Inflammatory macrophage treated with lipopolysaccharide for 4 hours (primary cell): ENCODE measurements at regions not wholly inside any gene's neighbourhood (a gene's known extent, or its start where the extent isn't known, plus 50 kb on each side); places are given as distances from the start of the nearest gene placed in this dataset.

Experiments used
- DNase-seq: peaks from one replicate; pipeline ENCODE4 v3.0.0-alpha.2; 2020

DNA sequence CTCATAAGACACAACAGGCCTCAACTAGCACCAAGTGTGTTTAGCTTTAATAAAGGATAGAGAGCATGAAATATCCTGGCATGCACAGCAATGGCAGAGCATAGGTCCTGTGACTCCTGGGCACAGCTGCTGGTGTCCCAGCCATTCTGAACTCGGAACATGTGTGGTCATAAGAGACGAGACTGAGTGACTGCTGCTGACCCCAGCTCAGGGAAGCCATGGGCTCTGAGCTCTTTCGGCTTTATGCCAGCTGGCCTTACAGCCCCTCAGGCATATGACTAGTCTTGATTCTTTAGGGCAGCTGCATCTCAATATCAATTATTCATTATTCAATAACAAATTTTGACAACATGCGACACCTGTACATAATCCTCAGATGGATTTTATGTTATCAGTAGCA, 62.4 kb upstream of the TOPAZ1 start:
- DNase-seq = no peak

DNA sequence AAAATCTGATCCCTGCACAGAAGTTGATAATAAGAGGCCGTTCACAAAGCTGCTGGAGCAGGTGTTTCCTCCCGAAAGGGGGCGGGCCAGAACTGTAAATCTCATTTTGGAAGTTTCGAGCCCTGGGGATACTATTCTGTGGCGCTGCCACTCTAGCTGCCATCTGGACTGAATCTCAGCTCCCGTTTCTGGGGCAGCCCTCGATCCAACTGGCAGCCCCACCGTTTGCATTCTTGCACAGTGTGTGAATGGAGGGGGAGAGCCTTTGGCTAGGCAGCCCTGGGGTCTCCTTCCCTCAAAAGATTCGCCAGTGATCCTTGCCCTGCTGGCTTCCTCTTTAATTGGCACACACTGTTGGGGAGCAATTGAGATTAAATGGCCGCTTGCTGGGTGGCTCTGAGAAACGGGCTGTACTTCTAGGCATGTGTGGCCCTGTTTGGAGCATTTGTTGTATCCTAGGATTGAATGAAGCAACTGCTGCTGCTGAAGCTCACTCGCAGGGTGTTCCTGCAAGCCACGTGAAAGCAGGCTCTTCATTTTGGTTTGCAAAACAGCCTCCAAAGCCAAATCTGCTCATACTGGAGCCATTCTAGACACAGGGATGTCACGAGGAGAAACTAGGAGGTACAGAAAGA, 57.2 kb upstream of the TOPAZ1 start:
- no peak for DNase-seq

DNA sequence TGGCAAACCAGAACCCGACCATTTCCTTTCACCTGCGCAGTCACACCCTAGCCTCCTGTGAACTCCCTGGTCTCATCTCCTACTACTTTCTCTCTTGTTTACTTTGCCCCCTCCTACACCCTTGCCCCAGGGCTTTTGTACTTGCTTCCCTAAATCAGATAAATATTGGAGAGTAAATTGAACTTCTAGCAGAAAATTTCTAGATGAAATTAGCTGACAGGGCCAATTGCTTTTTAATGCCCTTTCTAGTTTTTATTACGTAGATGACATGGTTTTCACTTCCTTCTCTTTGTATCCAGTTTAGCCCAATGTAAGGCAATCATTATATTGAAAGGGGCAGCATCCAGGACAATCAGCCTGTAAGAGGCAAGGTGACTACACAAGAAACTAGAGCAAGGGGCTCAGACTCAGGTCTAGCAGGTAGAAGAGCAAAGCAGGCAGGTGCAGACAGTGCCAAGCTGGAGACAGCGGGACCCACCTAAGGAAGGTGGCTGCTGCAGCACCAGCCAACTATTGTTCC, 56.2 kb upstream of the TOPAZ1 start:
- no peak for DNase-seq

DNA sequence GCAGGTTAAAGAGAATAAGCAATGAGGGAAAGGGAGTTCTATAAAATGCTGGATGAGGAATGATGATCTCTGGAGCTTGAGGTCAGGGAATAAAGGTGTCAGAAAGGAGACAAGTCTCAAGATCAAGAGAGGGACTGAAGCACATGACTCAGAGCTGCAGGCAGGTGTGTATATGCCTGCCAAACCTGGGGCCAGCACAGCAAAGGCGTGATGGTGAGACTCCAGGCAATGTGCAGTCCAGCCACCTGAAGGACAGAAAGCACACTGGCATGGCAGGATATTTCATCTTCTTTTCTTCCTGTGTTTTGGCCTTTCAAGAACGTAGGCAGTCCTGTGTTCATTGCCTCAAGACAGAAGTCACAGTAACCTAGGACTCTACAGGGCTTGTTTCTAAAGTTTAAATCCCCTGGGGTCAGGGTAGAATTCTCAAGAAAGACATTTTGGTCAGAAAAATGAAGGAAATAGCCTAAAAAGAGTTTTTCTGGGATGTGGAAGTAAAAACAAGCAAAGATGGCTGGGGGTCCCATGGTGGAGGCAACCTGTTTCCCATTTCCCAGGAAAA, 55.5 kb upstream of the TOPAZ1 start:
- no peak for DNase-seq

DNA sequence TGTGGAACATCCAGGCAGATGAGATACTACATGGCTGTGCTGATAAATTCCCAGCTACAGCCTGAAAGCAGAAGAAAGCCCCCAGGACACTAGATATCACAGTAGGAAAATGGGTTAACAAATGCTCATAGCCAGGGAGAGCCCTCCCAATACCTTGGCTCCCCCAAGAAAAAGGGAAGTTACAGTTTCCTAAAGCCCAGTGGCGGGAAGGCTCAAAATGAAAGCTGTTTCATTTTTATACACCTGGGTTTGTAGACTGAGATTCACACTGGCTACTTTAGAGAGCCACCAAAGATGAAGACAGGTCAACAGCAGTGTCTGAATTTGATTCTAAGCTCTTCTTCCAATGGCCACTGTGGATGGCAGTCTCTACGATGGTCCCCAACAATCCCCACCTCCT, 55.0 kb upstream of the TOPAZ1 start:
- no peak for DNase-seq
